ENCODE measurements at regions not wholly inside any gene's neighbourhood (a gene's known extent, or its start where the extent isn't known, plus 50 kb on each side); places are given as distances from the start of the nearest gene placed in this dataset.
"Not testable (repeated sequence)": the region's sequence is repeated elsewhere in the genome, so short reads cannot be mapped to it uniquely, and the experiment has no call there.

DNA sequence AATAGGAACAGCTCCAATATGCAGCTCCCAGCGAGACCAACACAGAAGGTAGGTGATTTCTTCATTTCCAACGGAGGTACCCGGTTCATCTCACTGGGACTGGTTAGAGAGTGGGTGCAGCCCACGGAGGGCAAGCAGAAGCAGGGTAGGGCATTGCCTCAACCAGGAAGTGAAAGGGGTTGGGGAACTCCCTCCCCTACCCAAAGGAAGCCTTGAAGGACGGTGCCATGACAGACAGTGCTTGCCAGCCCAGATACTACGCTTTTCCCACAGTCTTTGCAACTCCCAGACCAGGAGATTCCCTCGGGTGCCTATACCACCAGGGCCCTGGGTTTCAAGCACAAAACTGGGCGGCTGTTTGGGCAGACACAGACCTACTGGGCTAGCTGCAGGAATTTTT, 576.9 kb upstream of the NECTIN3 start:
- DNase-seq: no peak

DNA sequence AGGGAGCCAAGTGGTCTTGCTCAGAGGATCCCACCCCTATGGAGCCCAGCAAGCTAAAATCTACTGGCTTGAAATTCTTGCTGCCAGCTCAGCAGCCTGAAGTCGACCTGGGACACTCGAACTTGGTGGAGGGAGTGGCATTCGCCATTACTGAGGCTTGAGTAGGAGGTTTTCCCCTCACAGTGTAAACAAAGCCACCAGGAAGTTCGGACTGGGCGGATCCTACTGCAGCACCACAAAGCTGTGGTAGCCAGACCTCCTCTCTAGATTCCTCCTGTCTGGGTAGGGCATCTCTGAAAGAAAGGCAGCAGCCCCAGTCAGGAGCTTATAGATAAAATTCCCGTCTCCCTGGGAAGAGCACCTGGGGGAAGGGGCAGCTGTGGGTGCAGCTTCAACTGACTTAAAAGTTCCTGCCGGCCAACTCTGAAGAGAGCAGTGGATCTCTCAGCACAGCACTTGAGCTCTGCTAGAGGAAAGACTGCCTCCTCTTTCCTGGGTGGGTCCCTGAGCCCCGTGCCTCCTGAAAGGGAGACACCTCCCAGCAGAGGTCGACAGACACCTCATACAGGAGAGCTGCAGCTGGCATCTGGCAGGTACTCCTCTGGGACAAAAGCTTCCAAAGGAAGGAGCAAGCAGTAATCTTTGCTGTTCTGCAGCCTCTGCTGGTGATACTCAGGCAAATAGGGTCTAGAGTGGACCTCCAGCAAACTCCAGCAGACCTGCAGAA, 576.3 kb upstream of the NECTIN3 start:
- DNase-seq: no peak

DNA sequence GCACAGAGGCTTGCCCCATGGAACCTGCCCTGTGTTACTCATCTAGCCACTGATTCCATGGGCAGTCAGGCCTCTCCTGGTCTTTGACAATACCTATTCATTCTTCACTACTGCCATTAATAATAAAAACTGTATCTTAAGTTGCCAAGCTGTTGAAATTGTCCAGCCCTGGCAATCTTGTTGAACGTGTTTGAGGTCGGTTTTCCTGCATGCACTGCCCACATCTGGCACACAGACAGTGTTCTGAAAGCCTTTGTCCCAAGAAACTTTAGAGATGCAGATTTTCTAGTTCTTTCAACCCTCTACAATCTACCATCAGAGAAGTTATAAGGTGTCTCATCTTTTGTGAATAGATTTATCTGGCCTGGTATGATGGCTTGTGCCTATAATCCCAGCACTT, 567.2 kb upstream of the NECTIN3 start:
- DNase-seq: no peak

DNA sequence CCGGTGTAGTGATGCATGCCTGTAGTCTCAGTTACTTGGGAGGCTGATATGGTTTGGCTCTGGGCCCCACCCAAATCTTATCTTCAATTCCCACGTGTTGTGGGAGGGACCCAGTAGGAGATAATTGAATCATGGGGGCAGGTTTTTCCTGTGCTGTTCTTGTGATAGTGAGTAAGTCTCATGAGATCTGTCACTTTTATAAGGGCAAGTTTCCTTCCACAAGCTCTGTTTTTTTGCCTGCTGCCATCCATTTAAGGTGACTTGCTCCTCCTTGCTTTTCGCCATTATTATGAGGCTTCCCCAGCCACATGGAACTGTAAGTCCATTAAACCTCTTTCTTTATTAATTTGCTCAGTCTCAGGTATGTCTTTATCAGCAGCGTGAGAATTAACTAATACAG, 566.7 kb upstream of the NECTIN3 start:
- no peak for DNase-seq

DNA sequence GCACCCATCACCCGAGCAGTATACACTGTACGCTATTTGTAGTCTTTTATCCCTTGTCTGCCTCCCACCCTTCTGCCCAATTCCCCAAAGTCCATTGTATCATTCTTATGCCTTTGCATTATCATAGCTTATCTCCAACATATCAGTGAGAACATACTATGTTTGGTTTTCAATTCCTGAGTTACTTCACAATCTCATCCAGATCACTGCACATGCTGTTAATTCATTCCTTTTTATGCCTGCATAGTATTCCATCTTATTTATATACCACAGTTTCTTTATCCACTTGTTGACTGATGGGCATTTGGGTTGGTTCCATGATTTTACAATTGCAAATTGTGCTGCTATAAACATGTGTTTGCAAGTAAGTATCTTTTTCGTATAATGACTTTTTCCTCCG, 564.7 kb upstream of the NECTIN3 start:
- DNase-seq: no peak

DNA sequence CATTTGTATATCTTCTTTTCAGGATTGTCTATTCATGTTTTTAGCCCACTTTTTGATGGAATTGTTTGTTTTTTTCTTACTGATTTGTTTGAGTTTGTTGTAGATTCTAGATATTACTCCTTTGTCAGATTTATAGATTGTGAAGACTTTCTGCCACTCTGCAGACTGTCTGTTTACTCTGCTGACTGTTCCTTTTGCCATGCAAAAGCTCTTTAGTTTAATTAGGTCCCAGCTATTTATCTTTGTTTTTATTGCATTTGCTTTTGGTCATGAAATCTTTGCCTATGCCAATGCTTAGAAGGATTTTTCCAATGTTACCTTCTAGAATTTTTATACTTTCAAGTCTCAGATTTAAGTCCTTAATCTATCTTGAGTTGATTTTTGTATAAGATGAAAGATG, 564.0 kb upstream of the NECTIN3 start:
- not testable (repeated sequence) for DNase-seq

DNA sequence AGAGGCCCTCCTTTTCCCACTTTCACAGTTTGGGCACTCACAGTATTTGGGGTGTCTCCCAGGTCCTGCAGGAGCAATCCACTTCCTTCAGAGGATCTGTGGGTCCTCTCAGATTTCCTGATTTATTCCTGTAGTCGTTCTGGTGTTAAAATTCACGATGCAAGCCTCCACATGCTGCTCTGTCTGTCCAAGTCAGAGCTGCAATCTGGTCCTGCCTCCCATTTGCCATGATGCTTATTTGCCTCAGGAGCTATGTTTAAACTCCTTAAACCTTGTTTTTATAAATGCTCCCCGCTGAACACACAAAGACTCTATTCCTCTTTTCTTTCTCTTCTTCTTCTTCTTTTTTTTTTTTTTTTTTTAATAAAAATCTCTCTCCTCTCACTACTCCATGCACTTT, 558.7 kb upstream of the NECTIN3 start:
- DNase-seq: no peak

DNA sequence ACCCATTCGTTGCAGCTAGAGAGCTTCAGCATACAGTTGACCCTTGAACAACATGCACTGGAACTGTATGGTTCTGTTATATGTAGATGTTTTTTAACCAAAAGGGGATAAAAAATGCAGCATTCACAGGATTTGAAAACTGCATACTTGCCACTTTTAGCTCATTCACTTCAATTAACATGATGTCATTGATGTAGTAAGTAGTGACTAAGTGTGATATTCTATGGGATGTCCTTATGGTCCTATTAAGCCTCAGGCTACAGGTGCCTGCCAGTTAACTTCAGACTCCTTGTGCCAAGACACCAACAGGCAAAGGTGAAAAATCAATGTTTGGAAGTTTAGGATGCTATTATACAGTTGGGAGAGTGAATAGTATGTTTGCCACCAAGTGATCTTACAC, 553.6 kb upstream of the NECTIN3 start:
- DNase-seq: no peak

DNA sequence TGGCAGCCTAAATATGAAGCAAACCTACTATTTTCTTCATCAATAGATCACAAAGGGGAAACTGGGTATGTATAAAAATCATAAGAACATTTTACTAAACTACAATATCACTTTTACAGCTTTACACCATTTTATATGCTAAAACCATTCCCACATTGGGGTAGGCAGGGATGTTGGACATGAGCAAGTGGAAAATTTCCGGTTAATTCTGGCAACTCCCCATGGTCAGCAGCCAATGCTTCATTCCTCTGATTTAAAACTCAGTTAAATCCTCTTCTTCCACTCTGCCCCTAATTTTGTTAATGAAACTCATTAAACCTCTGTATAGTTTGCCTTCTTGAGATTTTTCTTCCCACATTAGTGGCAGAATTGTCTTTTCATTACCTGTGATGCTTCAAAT, 552.5 kb upstream of the NECTIN3 start:
- DNase-seq: no peak

DNA sequence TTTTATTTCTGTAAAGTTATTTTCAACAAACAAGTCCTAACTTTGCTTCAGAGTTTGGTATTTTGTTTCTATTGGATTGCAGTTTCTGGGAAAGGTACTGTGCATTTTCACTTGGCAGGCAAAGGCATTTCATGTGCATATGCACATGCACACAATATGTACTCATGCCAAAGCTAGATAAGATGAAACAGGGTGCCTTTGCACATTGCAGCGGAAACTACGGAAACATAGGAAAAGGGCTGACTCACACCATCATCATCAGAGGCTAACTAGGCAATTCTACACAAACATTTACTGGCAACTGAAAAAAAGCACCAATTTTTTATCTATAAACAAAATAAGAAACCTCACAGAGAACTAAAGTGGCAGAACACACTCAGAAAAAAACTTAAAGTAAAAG, 550.6 kb upstream of the NECTIN3 start:
- DNase-seq: no peak

DNA sequence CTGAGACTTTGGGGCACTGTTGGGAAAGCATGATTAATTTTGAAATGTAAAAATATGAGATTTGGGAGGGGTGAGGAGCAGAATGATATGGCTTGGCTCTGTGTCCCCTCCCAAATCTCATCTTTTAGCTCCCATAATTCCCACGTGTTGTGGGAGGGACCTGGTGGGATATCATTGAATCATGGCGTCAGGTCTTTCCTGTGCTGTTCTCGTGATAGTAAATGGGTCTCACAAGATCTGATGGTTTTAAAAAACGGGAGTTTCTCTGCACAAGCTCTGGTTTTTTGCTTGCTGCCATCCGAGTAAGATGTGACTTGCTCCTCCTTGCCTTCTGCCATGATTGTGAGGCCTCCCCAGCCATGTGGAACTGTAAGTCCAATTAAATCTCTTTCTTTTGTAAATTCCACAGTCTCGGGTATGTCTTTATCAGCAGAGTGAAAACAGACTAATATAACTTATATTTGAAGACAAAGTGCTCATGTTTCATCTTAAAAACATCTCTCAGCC, 546.0 kb upstream of the NECTIN3 start:
- DNase-seq: not testable (repeated sequence)

DNA sequence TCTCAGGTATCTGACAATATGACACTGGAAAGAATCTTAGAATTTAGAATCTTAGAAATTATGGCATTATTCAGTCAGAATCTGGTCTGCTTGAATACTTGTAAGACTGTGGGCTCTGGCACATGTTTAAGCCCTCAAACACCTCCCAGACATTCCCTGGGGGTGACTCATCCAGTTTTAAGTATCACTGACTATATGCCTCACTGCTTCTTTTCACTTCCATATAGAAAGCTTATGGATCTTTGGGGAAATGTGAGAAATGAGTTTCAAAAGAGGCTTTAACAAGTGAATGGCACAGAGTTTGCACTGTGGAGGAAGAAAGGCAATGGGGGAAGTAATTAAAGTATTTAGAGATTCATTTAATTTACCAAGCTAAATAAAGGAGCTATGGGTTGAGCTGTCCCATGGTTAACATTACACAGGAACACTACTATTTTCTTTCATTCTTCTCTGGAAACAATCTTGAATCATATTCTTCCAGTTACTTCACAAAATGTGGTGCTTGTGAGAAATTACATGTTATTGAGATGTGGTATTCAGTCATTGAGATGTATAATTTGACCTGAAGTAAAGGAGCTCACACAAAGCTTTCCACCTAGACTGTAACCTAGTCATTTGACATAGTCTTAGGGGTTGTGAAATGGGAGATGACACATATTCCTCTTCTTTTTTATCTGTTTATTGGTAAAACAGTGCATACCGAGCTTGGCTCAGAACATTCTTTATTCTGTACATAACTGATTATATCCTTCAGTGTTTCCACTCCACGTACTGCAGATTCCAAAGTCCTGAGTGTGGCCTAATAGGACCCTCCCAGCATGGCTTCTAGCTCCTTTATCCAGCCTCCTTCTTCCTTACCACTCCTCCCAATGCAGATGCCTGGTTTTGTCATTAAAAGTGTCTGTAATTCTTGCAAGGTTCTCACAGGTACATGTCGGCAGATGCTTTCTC, 544.6 kb upstream of the NECTIN3 start:
- no peak for DNase-seq

DNA sequence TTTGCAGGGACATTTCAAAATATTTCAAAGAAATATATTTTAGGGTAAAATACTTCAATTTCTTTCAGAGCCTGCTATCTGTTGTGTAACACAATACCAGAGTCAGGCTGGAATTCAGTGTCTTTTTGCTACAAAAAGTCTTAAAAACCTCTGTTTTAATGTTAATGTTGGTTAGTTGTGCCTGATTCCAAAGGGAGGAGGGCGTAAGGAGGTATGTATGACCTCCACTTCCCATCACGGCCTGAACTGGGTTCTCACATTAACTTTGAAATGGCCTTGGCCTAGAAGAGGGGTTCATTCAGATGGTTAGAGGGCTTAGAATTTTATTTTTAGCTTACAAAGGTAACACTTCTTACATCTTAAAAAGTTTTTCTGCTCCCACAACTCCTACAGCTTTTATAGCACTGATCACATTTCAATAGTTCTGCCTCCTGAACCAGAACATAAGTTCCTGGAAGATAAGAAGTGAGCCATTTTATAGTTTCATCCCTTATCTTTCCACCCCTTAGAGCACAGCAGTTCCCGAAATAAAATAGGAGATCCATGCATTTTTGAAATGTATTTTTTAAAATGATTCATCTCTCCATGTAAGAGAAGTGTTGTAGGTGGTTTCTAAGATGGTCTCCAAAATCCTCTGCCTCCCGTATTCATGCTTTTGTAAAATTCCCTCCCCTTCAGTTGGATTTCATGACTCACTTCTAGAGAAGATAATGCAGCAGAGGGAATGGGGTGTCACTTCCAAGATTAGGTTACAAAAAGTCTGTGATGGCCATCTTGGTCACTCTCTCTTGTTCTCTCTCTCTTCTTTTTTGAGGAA, 543.1 kb upstream of the NECTIN3 start:
- DNase-seq: no peak

DNA sequence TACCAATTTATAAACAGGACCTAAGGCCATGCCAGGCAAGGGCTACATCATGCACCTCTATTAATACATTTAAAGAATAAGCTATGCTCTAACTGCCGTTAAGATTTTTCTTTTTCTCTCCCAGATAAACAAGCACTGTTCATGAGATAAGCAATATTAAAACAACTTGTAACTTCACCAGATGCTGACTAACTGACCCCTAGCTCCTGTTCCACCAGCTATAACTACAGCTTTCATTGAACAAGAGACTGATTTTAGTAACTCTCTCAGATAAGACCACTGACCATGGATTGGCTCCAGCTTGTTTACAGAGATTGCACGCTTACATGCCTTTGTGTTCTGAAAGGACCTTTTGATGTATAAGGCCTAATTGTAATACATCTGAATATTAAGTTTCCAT, 540.7 kb upstream of the NECTIN3 start:
- no peak for DNase-seq

DNA sequence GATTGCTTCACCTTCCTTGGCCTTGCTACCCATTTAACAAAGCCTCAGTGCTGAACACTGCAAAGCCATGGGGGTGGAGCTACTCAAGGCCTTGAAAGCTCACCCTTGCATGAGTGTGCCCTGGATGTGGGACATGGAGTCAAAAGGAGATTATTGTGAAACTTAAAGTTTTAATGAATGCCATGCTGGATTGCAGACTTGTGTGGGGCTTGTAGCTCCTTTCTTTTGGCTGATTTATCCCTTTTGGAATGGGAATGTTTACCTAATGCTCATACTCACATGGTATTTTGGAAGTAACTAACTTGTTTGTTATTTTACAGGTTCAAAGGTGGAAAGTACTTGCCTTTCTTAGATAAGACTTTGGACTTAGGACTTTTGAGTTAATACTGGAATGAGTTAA, 538.5 kb upstream of the NECTIN3 start:
- DNase-seq: no peak

DNA sequence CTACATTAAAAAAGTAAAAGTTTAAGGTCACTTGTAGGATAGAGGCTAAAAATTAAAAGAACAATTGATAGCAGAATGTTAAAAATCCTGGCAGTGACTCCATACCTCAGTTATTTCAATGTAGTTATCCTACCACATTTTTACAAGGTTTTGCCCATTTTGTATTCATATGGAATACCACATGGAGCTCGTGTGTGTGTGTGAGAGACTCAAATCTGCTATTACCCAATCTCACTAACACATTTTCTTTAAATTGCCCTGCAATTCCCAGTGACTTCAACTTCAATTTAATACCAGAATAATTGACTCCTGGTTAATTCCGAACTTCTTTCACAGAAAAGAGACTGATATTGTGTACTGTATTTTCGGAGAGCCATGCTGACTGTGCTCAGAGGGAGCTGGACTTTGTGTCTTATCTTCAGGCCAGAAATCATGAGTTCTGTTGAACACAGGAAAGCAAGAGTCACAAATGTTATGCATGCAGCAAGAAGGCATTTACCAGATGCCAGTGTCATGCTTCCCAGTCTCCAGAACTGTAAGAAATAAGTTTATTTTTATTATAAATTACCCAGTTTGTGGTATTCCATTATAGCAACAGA, 529.0 kb upstream of the NECTIN3 start:
- DNase-seq: no peak

DNA sequence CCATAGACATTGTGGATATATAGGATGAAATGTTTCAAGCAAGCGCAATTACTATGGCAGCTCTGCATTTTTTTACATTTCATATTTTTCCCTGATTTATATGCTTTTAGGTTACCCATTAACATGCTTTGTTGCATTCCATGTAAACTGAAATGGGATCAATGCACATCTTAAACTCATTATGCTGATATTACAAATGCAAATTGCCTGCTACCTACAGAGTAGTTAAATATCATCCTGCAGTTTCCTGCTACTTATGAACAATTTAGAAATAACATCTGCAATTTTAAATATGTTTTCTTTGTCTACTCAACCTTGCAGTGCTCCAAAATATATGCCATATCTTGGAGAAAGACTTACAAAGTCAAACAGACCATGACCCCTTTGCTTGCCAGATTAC, 526.9 kb upstream of the NECTIN3 start:
- no peak for DNase-seq

DNA sequence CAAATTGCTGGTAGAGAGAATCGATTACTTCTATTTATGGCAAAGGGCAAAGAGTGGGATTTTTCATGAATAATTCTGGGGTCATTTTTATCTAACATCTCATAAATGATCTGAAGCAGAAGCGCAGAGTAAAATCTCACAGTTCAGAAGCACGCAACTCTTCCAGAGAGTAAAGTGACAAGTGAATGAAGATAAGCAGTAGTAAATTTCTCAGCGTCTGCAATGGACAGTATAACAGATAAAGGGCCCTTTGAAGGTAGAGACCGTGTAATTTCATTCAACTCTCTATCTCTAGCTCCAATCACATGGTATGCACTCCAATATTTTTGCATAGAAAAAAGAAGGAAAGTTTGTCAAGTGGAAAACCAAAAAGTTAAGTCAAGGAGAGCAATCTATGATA, 521.1 kb upstream of the NECTIN3 start:
- no peak for DNase-seq

DNA sequence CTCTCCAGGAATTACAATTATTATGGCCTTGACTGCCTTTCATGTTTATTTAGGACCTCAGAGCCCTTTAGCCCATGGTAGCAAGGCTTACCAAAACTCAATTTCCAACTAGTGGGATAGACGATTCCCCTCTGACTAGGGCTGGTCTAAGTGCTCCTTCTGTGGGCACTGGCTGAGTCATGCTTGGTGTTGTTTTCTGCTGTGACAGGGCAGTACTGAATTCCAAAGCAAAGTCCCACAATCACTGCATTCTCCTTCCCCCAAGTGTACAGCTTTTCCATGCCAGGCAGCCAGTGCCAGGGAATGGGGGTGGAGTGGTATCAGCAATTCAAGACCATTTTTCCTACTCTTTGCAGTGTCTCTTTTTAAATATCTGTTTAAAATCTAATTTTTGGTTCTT, 509.0 kb upstream of the NECTIN3 start:
- no peak for DNase-seq

DNA sequence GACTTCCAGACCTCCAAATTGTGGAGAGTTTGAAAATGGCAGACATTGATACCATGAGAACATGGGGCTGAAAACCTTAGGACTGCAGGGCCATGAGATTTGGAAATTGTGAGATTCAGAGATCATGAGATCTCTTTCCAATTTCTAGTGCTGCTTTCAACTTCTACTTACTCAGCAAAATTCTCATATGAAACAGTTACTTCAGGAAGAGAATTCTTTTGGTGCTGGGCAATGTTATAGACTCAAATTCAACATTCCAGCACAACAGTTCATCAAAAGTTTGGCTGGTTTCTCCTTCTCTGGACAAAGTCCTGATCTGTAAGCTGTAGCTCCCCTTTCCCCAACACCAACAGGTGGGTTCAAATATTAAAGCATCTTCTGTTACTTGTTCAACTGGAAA, 506.9 kb upstream of the NECTIN3 start:
- no peak for DNase-seq

DNA sequence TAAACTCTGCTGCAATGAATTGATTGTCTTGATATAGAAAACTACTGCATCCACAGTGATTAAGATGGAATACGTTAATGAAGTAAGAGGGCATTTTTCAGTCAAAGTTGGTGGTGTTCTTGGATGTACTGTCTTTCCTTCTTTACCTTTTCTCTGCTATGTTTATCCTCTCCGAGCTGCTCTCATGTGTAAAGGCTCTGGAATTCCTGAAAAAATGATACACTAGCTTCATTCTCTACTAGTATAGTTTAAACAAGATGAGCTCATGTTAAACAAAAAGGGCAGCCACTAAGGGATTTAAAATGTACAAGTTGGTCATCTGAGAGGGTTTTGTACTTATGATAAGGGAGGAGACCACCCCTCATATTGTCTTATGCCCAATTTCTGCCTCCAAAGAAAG, 504.6 kb upstream of the NECTIN3 start:
- no peak for DNase-seq

DNA sequence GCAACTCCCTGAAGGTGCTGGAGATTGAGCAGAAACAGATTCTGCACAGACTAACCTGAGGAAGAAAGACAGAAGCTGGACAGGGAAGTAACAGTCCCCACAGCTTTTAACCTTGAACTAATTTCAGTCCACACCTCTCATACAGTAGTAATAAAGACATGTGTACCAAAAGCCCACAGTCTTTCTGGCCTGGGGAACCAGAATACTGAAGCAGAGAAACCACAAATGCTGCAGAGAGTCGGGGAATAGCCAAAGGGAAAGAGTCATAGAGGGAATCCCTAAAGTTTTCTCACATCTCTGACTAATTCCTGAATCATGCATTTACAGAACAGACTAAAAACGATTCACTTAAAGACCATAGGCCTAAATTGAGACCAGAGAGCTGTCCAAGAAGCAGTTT, 503.4 kb upstream of the NECTIN3 start:
- DNase-seq: no peak

DNA sequence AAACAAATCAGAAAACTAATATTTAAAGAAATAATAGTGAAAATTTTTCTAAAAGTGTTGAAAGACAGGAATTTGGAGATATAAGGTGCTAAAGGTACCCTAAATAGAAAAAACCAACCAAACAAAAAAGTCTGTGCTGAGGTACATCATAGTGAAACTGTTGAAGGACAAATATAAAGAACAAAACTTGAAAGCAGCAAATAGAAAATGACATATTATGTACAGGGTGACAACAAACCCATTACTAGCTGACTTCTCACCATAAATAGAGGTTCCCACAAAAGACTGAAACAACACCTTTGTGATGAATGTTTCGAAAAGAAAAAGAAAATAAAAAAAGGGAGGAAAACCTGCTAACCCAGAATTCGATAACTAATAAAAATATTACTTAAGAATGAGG, 502.5 kb upstream of the NECTIN3 start:
- DNase-seq: no peak

All from NCI-H774 (cell line).